Activated CD4-positive, alpha-beta memory T cell treated with anti-CD3 and anti-CD28 coated beads, Interleukin-2, amount 10 ng/mL, durations not matched to agents 7 days and 5 days (primary cell): ENCODE measurements at regions not wholly inside any gene's neighbourhood (a gene's known extent, or its start where the extent isn't known, plus 50 kb on each side); places are given as distances from the start of the nearest gene placed in this dataset.
"Not testable (repeated sequence)": the region's sequence is repeated elsewhere in the genome, so short reads cannot be mapped to it uniquely, and the experiment has no call there.

Experiments used
- CTCF ChIA-PET: fragments of 350-600 bp; sonication (Branson Sonifier 250); formaldehyde crosslinking; loops from one replicate; lab custom pipeline; 2021; ENCODE audit warnings: antibody characterized with exemption, inconsistent platforms; lab: Charles Lee
- POLR2A ChIA-PET: fragments of 350-600 bp; sonication (Branson Sonifier 250); formaldehyde crosslinking; loops from one replicate; lab custom pipeline; 2021; ENCODE audit warnings: antibody characterized with exemption; lab: Charles Lee
- DNase-seq: peaks from one replicate; pipeline ENCODE4 v3.0.0-alpha.2; 2020
- H3K27ac Mint-ChIP-seq: one replicate; pipeline ENCODE4 v1.8.0; 2021; ENCODE audit warnings: mild to moderate bottlenecking, mixed read lengths
- H3K27me3 Mint-ChIP-seq: one replicate; pipeline ENCODE4 v1.8.0; 2021; ENCODE audit warnings: mixed read lengths
- H3K36me3 Mint-ChIP-seq: one replicate; pipeline ENCODE4 v1.8.0; 2021; ENCODE audit warnings: low read depth, mixed read lengths
- H3K4me1 Mint-ChIP-seq: one replicate; pipeline ENCODE4 v1.8.0; 2021; ENCODE audit warnings: mixed read lengths
- H3K4me3 Mint-ChIP-seq: one replicate; pipeline ENCODE4 v1.8.0; 2021; ENCODE audit warnings: mild to moderate bottlenecking, mixed read lengths
- H3K9me3 Mint-ChIP-seq: one replicate; pipeline ENCODE4 v1.8.0; 2021; ENCODE audit warnings: mixed read lengths

- ChIA-PET POLR2A (no interaction called here), CTCF (no interaction called here)
- Mint-ChIP-seq H3K36me3 (no peaks in the 10 kb centered on the region), H3K9me3 (no peaks in the 10 kb centered on the region), H3K27ac (no peak overlapping the region), H3K4me1 (no peaks in the 10 kb centered on the region), H3K4me3 (no peak overlapping the region), H3K27me3 (peaks cover 7% of the 10 kb centered on the region)
- no peak for DNase-seq
Observed at GRCh38 chr9:71472400-71472799, 295.9 kb downstream of the CEMIP2 start.

- Mint-ChIP-seq H3K36me3 (no peaks in the 10 kb centered on the region), H3K27me3 (peaks cover 2% of the 10 kb centered on the region)
- CTCF ChIA-PET, result no interaction called here
Observed at GRCh38 chr9:71465392-71465791, 302.9 kb downstream of the CEMIP2 start.

GRCh38 chr9:71459082-71459481, 309.2 kb downstream of the CEMIP2 start:
- H3K36me3 Mint-ChIP-seq, result no peaks in the 10 kb centered on the region
- no peaks in the 10 kb centered on the region for H3K9me3 Mint-ChIP-seq
- DNase-seq, result no peak
- POLR2A ChIA-PET, result no interaction called here
- no peaks in the 10 kb centered on the region for H3K4me1 Mint-ChIP-seq
- no peak overlapping the region for H3K27ac Mint-ChIP-seq
- no peak overlapping the region for H3K4me3 Mint-ChIP-seq
- H3K27me3 Mint-ChIP-seq, result peaks cover 4% of the 10 kb centered on the region
- CTCF ChIA-PET, result no interaction called here

More at GRCh38 chr9:71465392-71465791, 302.9 kb downstream of the CEMIP2 start:
- DNase-seq, result no peak
- no peak overlapping the region for H3K4me3 Mint-ChIP-seq
- H3K4me1 Mint-ChIP-seq, result no peaks in the 10 kb centered on the region
- POLR2A ChIA-PET, result no interaction called here
- no peaks in the 10 kb centered on the region for H3K9me3 Mint-ChIP-seq
- H3K27ac Mint-ChIP-seq, result no peak overlapping the region

- CTCF ChIA-PET, result no interaction called here
- H3K27ac Mint-ChIP-seq, result no peak overlapping the region
- no peaks in the 10 kb centered on the region for H3K36me3 Mint-ChIP-seq
- H3K27me3 Mint-ChIP-seq, result peaks cover 37% of the 10 kb centered on the region
- no peak overlapping the region for H3K4me3 Mint-ChIP-seq
- DNase-seq, result peak; percentile 43
- no peaks in the 10 kb centered on the region for H3K9me3 Mint-ChIP-seq
- no peaks in the 10 kb centered on the region for H3K4me1 Mint-ChIP-seq
- POLR2A ChIA-PET, result no interaction called here
Observed at GRCh38 chr9:71446473-71447411, 321.6 kb downstream of the CEMIP2 start.

- Mint-ChIP-seq H3K4me3 (no peak overlapping the region), H3K27me3 (peaks cover 37% of the 10 kb centered on the region), H3K4me1 (no peaks in the 10 kb centered on the region), H3K27ac (no peak overlapping the region), H3K36me3 (no peaks in the 10 kb centered on the region), H3K9me3 (no peaks in the 10 kb centered on the region)
- DNase-seq, result no peak
- POLR2A ChIA-PET, result no interaction called here
- CTCF ChIA-PET, result no interaction called here
Observed at GRCh38 chr9:71446106-71446472, 322.2 kb downstream of the CEMIP2 start.

- H3K36me3 Mint-ChIP-seq, result no peaks in the 10 kb centered on the region
- no peaks in the 10 kb centered on the region for H3K9me3 Mint-ChIP-seq
- CTCF ChIA-PET, result no interaction called here
- no peak overlapping the region for H3K27ac Mint-ChIP-seq
- no peaks in the 10 kb centered on the region for H3K4me1 Mint-ChIP-seq
- POLR2A ChIA-PET, result no interaction called here
- peaks cover 26% of the 10 kb centered on the region for H3K27me3 Mint-ChIP-seq
- H3K4me3 Mint-ChIP-seq, result no peak overlapping the region
- DNase-seq, result no peak
Observed at GRCh38 chr9:71442937-71443336, 321.5 kb upstream of the TRPM3 start.

GRCh38 chr9:71441266-71441665, 319.8 kb upstream of the TRPM3 start:
- Mint-ChIP-seq H3K27me3 (peaks cover 10% of the 10 kb centered on the region), H3K27ac (no peak overlapping the region), H3K9me3 (no peaks in the 10 kb centered on the region), H3K4me3 (no peak overlapping the region), H3K36me3 (no peaks in the 10 kb centered on the region), H3K4me1 (no peaks in the 10 kb centered on the region)
- DNase-seq, result no peak
- POLR2A ChIA-PET, result no interaction called here
- CTCF ChIA-PET, result no interaction called here

- Mint-ChIP-seq H3K36me3 (no peaks in the 10 kb centered on the region), H3K27ac (no peak overlapping the region), H3K27me3 (peaks cover 3% of the 10 kb centered on the region), H3K9me3 (no peaks in the 10 kb centered on the region), H3K4me3 (no peak overlapping the region), H3K4me1 (no peaks in the 10 kb centered on the region)
- ChIA-PET CTCF (interaction anchor here (0.7 kb wide), 1 partner anchor 298 kb away, joined by 5 read pairs; no protein-coding TSS in a partner anchor), POLR2A (no interaction called here)
- DNase-seq, result no peak
Observed at GRCh38 chr9:71431931-71432330, 310.5 kb upstream of the TRPM3 start.

GRCh38 chr9:71407341-71407740, 285.9 kb upstream of the TRPM3 start:
- H3K27ac Mint-ChIP-seq, H3K4me3 Mint-ChIP-seq, H3K36me3 Mint-ChIP-seq, DNase-seq, POLR2A ChIA-PET, H3K4me1 Mint-ChIP-seq, H3K9me3 Mint-ChIP-seq, H3K27me3 Mint-ChIP-seq, CTCF ChIA-PET: not testable (repeated sequence)

GRCh38 chr9:71403106-71403505, 281.7 kb upstream of the TRPM3 start:
- no peaks in the 10 kb centered on the region for H3K4me1 Mint-ChIP-seq
- H3K27me3 Mint-ChIP-seq, result no peaks in the 10 kb centered on the region
- no peaks in the 10 kb centered on the region for H3K36me3 Mint-ChIP-seq
- ChIA-PET CTCF (no interaction called here), POLR2A (no interaction called here)
- H3K9me3 Mint-ChIP-seq, result no peaks in the 10 kb centered on the region
- H3K4me3 Mint-ChIP-seq, result no peak overlapping the region
- DNase-seq, result no peak
- H3K27ac Mint-ChIP-seq, result no peak overlapping the region

GRCh38 chr9:71393005-71393404, 271.6 kb upstream of the TRPM3 start:
- H3K27me3 Mint-ChIP-seq, result no peaks in the 10 kb centered on the region
- no peak overlapping the region for H3K4me3 Mint-ChIP-seq

GRCh38 chr9:71384343-71384742, 262.9 kb upstream of the TRPM3 start:
- H3K4me3 Mint-ChIP-seq, result no peak overlapping the region
- no peaks in the 10 kb centered on the region for H3K36me3 Mint-ChIP-seq
- H3K27me3 Mint-ChIP-seq, result no peaks in the 10 kb centered on the region
- no peak overlapping the region for H3K27ac Mint-ChIP-seq
- no peaks in the 10 kb centered on the region for H3K4me1 Mint-ChIP-seq
- no peaks in the 10 kb centered on the region for H3K9me3 Mint-ChIP-seq
- ChIA-PET POLR2A (no interaction called here), CTCF (no interaction called here)
- DNase-seq, result no peak

More at GRCh38 chr9:71393005-71393404, 271.6 kb upstream of the TRPM3 start:
- no peak for DNase-seq
- ChIA-PET CTCF (no interaction called here), POLR2A (no interaction called here)
- no peaks in the 10 kb centered on the region for H3K36me3 Mint-ChIP-seq
- no peak overlapping the region for H3K27ac Mint-ChIP-seq
- H3K9me3 Mint-ChIP-seq, result no peaks in the 10 kb centered on the region
- H3K4me1 Mint-ChIP-seq, result no peaks in the 10 kb centered on the region

GRCh38 chr9:71383308-71383940, 262.0 kb upstream of the TRPM3 start:
- Mint-ChIP-seq H3K27me3 (no peaks in the 10 kb centered on the region), H3K36me3 (no peaks in the 10 kb centered on the region), H3K9me3 (no peaks in the 10 kb centered on the region), H3K4me1 (no peaks in the 10 kb centered on the region), H3K4me3 (no peak overlapping the region), H3K27ac (no peak overlapping the region)
- ChIA-PET CTCF (no interaction called here), POLR2A (no interaction called here)
- no peak for DNase-seq
